WTC11 (cell line): ENCODE measurements at regions not wholly inside any gene's neighbourhood (a gene's known extent, or its start where the extent isn't known, plus 50 kb on each side); places are given as distances from the start of the nearest gene placed in this dataset.

Experiments
- ATAC-seq: fragments of 200-7000 bp; cut with Tn5 transposase; 2 replicates; pipeline ENCODE4 v1.10.0; 2021; ENCODE audit warnings: mild to moderate bottlenecking, moderate library complexity
- CTCF ChIA-PET: fragments of 300-600 bp; sonication (Branson Sonifier 250); formaldehyde crosslinking; loops from one replicate; lab custom pipeline; 2021; ENCODE audit warnings: antibody characterized with exemption; lab: Charles Lee
- POLR2A ChIA-PET: fragments of 350-600 bp; sonication (Branson Sonifier 250); formaldehyde crosslinking; loops from one replicate; lab custom pipeline; 2021; ENCODE audit warnings: antibody characterized with exemption; lab: Charles Lee
- DNase-seq: peaks from one replicate; pipeline ENCODE4 v3.0.0; 2021; ENCODE audit warnings: low spot score
- H3K27ac Mint-ChIP-seq: 2 replicates; pipeline ENCODE4 v1.8.0; 2021; ENCODE audit warnings: mixed read lengths
- H3K27me3 Mint-ChIP-seq: 2 replicates; pipeline ENCODE4 v1.8.0; 2021; ENCODE audit warnings: low read depth, mild to moderate bottlenecking, moderate library complexity, mixed read lengths
- H3K36me3 Mint-ChIP-seq: 2 replicates; pipeline ENCODE4 v1.8.0; 2021; ENCODE audit warnings: mixed read lengths
- H3K4me1 Mint-ChIP-seq: 2 replicates; pipeline ENCODE4 v1.8.0; 2022; ENCODE audit warnings: mixed read lengths
- H3K4me3 Mint-ChIP-seq: 2 replicates; pipeline ENCODE4 v1.8.0; 2021; ENCODE audit warnings: mild to moderate bottlenecking, moderate library complexity, mixed read lengths
- H3K9me3 Mint-ChIP-seq: 2 replicates; pipeline ENCODE4 v1.8.0; 2021; ENCODE audit warnings: mixed read lengths
- CBFB ChIP-seq: sonication (generic); formaldehyde crosslinking; IDR thresholded peaks from 2 replicates; pipeline ENCODE4 v1.8.1; 2022; ENCODE audit warnings: mild to moderate bottlenecking, low read depth, missing genetic modification reagents
- CREB1 ChIP-seq: sonication (generic); formaldehyde crosslinking; IDR thresholded peaks from 2 replicates; pipeline ENCODE4 v1.8.0; 2023; ENCODE audit warnings: mild to moderate bottlenecking, missing genetic modification reagents
- JAZF1 ChIP-seq: fragments of 250-450 bp; sonication (Bioruptor Pico); IDR thresholded peaks from 2 replicates; pipeline ENCODE4 v1.9.0; 2021; ENCODE audit warnings: moderate library complexity, mild to moderate bottlenecking, inconsistent platforms
- MXD4 ChIP-seq: fragments of 250-450 bp; sonication (Bioruptor Pico); IDR thresholded peaks from 2 replicates; pipeline ENCODE4 v1.8.0; 2021; ENCODE audit warnings: mild to moderate bottlenecking, moderate library complexity, borderline replicate concordance
- NFATC4 ChIP-seq: fragments of 250-450 bp; sonication (Bioruptor Pico); IDR thresholded peaks from 2 replicates; pipeline ENCODE4 v1.9.0; 2021; ENCODE audit warnings: mild to moderate bottlenecking
- NFE2L1 ChIP-seq: sonication (generic); formaldehyde crosslinking; IDR thresholded peaks from 2 replicates; pipeline ENCODE4 v1.8.1; 2023; ENCODE audit warnings: missing genetic modification reagents
- ZNF317 ChIP-seq: sonication (generic); formaldehyde crosslinking; IDR thresholded peaks from 2 replicates; pipeline ENCODE4 v1.8.1; 2023; ENCODE audit warnings: low read depth, mild to moderate bottlenecking, moderate library complexity, missing genetic modification reagents, borderline replicate concordance
- ZNF396 ChIP-seq: fragments of 250-450 bp; sonication (Bioruptor Pico); IDR thresholded peaks from 2 replicates; pipeline ENCODE4 v1.8.0; 2021; ENCODE audit warnings: mild to moderate bottlenecking, moderate library complexity, borderline replicate concordance
- ZNF423 ChIP-seq: fragments of 250-450 bp; sonication (Bioruptor Pico); IDR thresholded peaks from 2 replicates; pipeline ENCODE4 v2.1.2; 2022; ENCODE audit warnings: mild to moderate bottlenecking, moderate library complexity
- TF ChIP-seq, protein P1 (sequence below): sonication (generic); formaldehyde crosslinking; IDR thresholded peaks from 2 replicates; pipeline ENCODE4 v1.8.1; 2023; ENCODE audit warnings: mild to moderate bottlenecking, missing genetic modification reagents
- TF ChIP-seq, protein P2 (sequence below): fragments of 250-450 bp; sonication (Bioruptor Pico); IDR thresholded peaks from 2 replicates; pipeline ENCODE4 v1.8.0; 2021; ENCODE audit warnings: mild to moderate bottlenecking
- TF ChIP-seq, protein P3 (sequence below): sonication (generic); formaldehyde crosslinking; IDR thresholded peaks from 2 replicates; pipeline ENCODE4 v1.8.0; 2023; ENCODE audit warnings: missing genetic modification reagents, mild to moderate bottlenecking, borderline replicate concordance
- TF ChIP-seq, protein P4 (sequence below): fragments of 250-450 bp; sonication (Bioruptor Pico); conservative IDR thresholded peaks from 2 replicates; pipeline ENCODE4 v1.9.0; 2021; ENCODE audit warnings: mild to moderate bottlenecking
- TF ChIP-seq, protein P5 (sequence below): sonication (generic); formaldehyde crosslinking; IDR thresholded peaks from 2 replicates; pipeline ENCODE4 v1.8.1; 2022; ENCODE audit warnings: low read depth, missing genetic modification reagents, borderline replicate concordance
- TF ChIP-seq, protein P6 (sequence below): fragments of 250-450 bp; sonication (Bioruptor Pico); IDR thresholded peaks from 2 replicates; pipeline ENCODE4 v1.9.0; 2021; ENCODE audit warnings: moderate library complexity, mild to moderate bottlenecking, inconsistent platforms, borderline replicate concordance
- TF ChIP-seq, protein P7 (sequence below): sonication (generic); formaldehyde crosslinking; IDR thresholded peaks from 2 replicates; pipeline ENCODE4 v1.8.1; 2023; ENCODE audit warnings: mild to moderate bottlenecking, missing genetic modification reagents, moderate library complexity
- TF ChIP-seq, protein P8 (sequence below): sonication (generic); formaldehyde crosslinking; IDR thresholded peaks from 2 replicates; pipeline ENCODE4 v1.8.1; 2023; ENCODE audit warnings: mild to moderate bottlenecking, missing genetic modification reagents, borderline replicate concordance
- TF ChIP-seq, protein P9 (sequence below): sonication (generic); formaldehyde crosslinking; IDR thresholded peaks from 2 replicates; pipeline ENCODE4 v1.8.1; 2022; ENCODE audit warnings: low read depth, mild to moderate bottlenecking, moderate library complexity, missing genetic modification reagents, borderline replicate concordance

DNA sequence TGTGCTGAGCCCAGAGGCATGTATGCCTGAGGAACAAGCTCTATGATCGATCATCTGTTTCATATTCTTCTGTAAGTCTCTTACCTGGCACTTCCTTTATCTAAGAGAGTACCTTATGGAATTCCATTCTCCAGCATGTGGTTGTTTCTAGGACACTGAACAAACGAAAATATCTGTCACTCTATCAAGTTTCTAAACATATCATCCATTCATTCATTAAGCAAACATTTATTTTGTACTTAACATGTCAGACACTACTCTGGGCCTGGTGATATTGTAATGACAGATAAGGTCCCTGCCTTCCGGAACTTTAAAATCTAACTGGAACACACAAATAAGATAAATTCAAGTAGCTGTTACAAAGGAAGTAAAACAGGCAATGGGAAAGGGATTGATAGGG is 477.1 kb downstream of the IGSF11 start:
- no peak for ATAC-seq
- H3K27ac Mint-ChIP-seq: no peak overlapping the region
- CTCF ChIA-PET: no interaction called here
- H3K9me3 Mint-ChIP-seq: no peaks in the 10 kb centered on the region
- H3K27me3 Mint-ChIP-seq: no peaks in the 10 kb centered on the region
- TF ChIP-seq, protein P1, sequence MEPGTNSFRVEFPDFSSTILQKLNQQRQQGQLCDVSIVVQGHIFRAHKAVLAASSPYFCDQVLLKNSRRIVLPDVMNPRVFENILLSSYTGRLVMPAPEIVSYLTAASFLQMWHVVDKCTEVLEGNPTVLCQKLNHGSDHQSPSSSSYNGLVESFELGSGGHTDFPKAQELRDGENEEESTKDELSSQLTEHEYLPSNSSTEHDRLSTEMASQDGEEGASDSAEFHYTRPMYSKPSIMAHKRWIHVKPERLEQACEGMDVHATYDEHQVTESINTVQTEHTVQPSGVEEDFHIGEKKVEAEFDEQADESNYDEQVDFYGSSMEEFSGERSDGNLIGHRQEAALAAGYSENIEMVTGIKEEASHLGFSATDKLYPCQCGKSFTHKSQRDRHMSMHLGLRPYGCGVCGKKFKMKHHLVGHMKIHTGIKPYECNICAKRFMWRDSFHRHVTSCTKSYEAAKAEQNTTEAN: no peak
- TF ChIP-seq JAZF1 (CRISPR knock-in tag): no peak
- TF ChIP-seq NFE2L1 (CRISPR knock-in tag): no peak
- TF ChIP-seq, protein P2, sequence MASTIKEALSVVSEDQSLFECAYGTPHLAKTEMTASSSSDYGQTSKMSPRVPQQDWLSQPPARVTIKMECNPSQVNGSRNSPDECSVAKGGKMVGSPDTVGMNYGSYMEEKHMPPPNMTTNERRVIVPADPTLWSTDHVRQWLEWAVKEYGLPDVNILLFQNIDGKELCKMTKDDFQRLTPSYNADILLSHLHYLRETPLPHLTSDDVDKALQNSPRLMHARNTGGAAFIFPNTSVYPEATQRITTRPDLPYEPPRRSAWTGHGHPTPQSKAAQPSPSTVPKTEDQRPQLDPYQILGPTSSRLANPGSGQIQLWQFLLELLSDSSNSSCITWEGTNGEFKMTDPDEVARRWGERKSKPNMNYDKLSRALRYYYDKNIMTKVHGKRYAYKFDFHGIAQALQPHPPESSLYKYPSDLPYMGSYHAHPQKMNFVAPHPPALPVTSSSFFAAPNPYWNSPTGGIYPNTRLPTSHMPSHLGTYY (CRISPR knock-in tag): no peak
- TF ChIP-seq, protein P3, sequence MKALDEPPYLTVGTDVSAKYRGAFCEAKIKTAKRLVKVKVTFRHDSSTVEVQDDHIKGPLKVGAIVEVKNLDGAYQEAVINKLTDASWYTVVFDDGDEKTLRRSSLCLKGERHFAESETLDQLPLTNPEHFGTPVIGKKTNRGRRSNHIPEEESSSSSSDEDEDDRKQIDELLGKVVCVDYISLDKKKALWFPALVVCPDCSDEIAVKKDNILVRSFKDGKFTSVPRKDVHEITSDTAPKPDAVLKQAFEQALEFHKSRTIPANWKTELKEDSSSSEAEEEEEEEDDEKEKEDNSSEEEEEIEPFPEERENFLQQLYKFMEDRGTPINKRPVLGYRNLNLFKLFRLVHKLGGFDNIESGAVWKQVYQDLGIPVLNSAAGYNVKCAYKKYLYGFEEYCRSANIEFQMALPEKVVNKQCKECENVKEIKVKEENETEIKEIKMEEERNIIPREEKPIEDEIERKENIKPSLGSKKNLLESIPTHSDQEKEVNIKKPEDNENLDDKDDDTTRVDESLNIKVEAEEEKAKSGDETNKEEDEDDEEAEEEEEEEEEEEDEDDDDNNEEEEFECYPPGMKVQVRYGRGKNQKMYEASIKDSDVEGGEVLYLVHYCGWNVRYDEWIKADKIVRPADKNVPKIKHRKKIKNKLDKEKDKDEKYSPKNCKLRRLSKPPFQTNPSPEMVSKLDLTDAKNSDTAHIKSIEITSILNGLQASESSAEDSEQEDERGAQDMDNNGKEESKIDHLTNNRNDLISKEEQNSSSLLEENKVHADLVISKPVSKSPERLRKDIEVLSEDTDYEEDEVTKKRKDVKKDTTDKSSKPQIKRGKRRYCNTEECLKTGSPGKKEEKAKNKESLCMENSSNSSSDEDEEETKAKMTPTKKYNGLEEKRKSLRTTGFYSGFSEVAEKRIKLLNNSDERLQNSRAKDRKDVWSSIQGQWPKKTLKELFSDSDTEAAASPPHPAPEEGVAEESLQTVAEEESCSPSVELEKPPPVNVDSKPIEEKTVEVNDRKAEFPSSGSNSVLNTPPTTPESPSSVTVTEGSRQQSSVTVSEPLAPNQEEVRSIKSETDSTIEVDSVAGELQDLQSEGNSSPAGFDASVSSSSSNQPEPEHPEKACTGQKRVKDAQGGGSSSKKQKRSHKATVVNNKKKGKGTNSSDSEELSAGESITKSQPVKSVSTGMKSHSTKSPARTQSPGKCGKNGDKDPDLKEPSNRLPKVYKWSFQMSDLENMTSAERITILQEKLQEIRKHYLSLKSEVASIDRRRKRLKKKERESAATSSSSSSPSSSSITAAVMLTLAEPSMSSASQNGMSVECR (CRISPR knock-in tag): no peak
- TF ChIP-seq CBFB (CRISPR knock-in tag): no peak
- TF ChIP-seq, protein P4, sequence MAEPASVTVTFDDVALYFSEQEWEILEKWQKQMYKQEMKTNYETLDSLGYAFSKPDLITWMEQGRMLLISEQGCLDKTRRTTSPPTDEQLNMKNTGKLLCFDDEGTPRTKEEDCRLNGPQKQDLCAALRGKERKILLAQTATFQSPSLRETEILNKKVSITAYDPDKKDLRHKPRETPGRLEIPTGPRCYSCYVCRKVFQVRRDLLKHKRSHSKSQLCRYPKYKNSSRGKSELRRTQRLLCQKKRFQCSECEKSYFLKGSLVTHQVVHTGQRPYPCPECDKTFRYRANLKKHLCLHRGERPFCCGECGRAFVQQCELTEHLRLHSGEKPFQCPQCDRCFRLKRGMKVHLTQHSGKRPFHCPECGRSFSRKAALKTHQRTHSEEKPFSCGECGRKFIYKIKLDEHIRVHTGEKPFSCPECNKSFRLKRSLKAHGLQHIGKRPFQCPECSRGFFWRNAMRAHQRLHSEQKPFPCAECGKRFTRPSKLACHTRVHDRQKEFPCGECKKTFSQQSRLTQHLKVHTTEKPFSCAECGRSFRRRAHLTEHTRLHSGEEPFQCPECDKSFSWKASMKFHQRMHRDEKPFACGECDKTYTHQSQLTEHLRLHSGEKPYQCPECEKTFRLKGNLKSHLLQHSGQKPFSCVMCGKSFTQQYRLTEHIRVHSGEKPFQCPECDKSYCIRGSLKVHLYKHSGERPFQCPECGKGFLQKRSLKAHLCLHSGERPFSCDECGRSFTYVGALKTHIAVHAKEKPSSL (CRISPR knock-in tag): no peak
- TF ChIP-seq, protein P5, sequence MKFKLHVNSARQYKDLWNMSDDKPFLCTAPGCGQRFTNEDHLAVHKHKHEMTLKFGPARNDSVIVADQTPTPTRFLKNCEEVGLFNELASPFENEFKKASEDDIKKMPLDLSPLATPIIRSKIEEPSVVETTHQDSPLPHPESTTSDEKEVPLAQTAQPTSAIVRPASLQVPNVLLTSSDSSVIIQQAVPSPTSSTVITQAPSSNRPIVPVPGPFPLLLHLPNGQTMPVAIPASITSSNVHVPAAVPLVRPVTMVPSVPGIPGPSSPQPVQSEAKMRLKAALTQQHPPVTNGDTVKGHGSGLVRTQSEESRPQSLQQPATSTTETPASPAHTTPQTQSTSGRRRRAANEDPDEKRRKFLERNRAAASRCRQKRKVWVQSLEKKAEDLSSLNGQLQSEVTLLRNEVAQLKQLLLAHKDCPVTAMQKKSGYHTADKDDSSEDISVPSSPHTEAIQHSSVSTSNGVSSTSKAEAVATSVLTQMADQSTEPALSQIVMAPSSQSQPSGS: no peak
- no peak for TF ChIP-seq MXD4 (CRISPR knock-in tag)
- no peak for TF ChIP-seq ZNF423
- TF ChIP-seq, protein P6, sequence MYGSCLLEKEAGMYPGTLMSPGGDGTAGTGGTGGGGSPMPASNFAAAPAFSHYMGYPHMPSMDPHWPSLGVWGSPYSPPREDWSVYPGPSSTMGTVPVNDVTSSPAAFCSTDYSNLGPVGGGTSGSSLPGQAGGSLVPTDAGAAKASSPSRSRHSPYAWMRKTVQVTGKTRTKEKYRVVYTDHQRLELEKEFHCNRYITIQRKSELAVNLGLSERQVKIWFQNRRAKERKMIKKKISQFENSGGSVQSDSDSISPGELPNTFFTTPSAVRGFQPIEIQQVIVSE (CRISPR knock-in tag): no peak
- TF ChIP-seq, protein P7, sequence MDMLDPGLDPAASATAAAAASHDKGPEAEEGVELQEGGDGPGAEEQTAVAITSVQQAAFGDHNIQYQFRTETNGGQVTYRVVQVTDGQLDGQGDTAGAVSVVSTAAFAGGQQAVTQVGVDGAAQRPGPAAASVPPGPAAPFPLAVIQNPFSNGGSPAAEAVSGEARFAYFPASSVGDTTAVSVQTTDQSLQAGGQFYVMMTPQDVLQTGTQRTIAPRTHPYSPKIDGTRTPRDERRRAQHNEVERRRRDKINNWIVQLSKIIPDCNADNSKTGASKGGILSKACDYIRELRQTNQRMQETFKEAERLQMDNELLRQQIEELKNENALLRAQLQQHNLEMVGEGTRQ (CRISPR knock-in tag): no peak
- TF ChIP-seq NFATC4: no peak
- TF ChIP-seq CREB1 (CRISPR knock-in tag): no peak
- TF ChIP-seq ZNF396: no peak
- no peak for TF ChIP-seq ZNF317 (CRISPR knock-in tag)
- TF ChIP-seq, protein P8, sequence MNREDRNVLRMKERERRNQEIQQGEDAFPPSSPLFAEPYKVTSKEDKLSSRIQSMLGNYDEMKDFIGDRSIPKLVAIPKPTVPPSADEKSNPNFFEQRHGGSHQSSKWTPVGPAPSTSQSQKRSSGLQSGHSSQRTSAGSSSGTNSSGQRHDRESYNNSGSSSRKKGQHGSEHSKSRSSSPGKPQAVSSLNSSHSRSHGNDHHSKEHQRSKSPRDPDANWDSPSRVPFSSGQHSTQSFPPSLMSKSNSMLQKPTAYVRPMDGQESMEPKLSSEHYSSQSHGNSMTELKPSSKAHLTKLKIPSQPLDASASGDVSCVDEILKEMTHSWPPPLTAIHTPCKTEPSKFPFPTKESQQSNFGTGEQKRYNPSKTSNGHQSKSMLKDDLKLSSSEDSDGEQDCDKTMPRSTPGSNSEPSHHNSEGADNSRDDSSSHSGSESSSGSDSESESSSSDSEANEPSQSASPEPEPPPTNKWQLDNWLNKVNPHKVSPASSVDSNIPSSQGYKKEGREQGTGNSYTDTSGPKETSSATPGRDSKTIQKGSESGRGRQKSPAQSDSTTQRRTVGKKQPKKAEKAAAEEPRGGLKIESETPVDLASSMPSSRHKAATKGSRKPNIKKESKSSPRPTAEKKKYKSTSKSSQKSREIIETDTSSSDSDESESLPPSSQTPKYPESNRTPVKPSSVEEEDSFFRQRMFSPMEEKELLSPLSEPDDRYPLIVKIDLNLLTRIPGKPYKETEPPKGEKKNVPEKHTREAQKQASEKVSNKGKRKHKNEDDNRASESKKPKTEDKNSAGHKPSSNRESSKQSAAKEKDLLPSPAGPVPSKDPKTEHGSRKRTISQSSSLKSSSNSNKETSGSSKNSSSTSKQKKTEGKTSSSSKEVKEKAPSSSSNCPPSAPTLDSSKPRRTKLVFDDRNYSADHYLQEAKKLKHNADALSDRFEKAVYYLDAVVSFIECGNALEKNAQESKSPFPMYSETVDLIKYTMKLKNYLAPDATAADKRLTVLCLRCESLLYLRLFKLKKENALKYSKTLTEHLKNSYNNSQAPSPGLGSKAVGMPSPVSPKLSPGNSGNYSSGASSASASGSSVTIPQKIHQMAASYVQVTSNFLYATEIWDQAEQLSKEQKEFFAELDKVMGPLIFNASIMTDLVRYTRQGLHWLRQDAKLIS (CRISPR knock-in tag): no peak
- TF ChIP-seq, protein P9, sequence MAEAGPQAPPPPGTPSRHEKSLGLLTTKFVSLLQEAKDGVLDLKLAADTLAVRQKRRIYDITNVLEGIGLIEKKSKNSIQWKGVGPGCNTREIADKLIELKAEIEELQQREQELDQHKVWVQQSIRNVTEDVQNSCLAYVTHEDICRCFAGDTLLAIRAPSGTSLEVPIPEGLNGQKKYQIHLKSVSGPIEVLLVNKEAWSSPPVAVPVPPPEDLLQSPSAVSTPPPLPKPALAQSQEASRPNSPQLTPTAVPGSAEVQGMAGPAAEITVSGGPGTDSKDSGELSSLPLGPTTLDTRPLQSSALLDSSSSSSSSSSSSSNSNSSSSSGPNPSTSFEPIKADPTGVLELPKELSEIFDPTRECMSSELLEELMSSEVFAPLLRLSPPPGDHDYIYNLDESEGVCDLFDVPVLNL: no peak
- POLR2A ChIA-PET: no interaction called here
- H3K36me3 Mint-ChIP-seq: no peaks in the 10 kb centered on the region
- no peaks in the 10 kb centered on the region for H3K4me1 Mint-ChIP-seq
- DNase-seq: no peak
- H3K4me3 Mint-ChIP-seq: no peak overlapping the region
